ENCODE measurements at regions not wholly inside any gene's neighbourhood (a gene's known extent, or its start where the extent isn't known, plus 50 kb on each side); places are given as distances from the start of the nearest gene placed in this dataset.

GRCh38 chr20:26209171-26209941 lies 512.7 kb upstream of the ZNF337 start:
- TF ChIP-seq POLR2AphosphoS5 (IDR thresholded peaks at IDR 0.05; ENCODE audit: borderline replicate concordance, low read depth, low read length) = no peak
- TF ChIP-seq EZH2 (IDR thresholded peaks at IDR 0.05) = no peak
- TF ChIP-seq FOXP2 (optimal IDR thresholded peaks at IDR 0.05; ENCODE audit: control extremely low read depth, extremely low read length, insufficient read depth) = no peak
